NB4 (cell line): ENCODE measurements at regions not wholly inside any gene's neighbourhood (a gene's known extent, or its start where the extent isn't known, plus 50 kb on each side); places are given as distances from the start of the nearest gene placed in this dataset.

Experiments
- CTCF ChIP-seq: IDR thresholded peaks from one replicate; pipeline ENCODE4 v1.5.1; 2012; ENCODE audit warnings: low read depth, low read length
- MYC ChIP-seq: IDR thresholded peaks from 2 replicates; pipeline ENCODE4 v1.6.1; 2011; ENCODE audit warnings: low read depth, low read length
- POLR2A ChIP-seq: IDR thresholded peaks from 2 replicates; pipeline ENCODE4 v1.6.1; 2011; ENCODE audit warnings: mild to moderate bottlenecking; ENCODE audit not compliant: insufficient read length; ENCODE audit errors: extremely low read depth

DNA sequence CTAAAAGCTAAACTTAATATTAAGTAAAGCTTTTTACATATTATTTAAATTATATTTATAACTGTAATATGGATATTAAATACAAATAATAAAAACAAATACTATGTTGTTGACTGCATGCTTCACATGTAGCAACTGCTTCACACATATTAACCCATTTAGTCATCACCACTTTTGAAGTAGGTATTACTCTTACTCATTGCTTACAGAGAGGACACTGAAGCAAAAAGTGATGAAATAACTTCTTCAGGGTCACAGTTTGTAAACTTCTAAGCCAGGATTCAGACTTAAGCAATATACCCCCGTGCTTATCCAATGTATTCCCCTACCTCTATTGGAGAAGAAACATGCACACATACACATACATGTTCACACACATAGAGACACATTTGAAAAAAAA is 166.6 kb downstream of the DKK2 start:
- TF ChIP-seq CTCF (no peak), POLR2A (no peak), MYC (no peak)
